Suprapubic skin (tissue), 4 donors: ENCODE measurements at regions not wholly inside any gene's neighbourhood (a gene's known extent, or its start where the extent isn't known, plus 50 kb on each side); places are given as distances from the start of the nearest gene placed in this dataset.
"Not testable (repeated sequence)": the region's sequence is repeated elsewhere in the genome, so short reads cannot be mapped to it uniquely, and the experiment has no call there.

ENCODE experiments used
- DNase-seq, 2 donors: peaks; one replicate each; pipeline ENCODE4 v3.0.0-alpha.2; 2019; ENCODE audit warnings: low spot score in 2 of 2
- H3K27ac ChIP-seq: fragments of 200-600 bp; sonication (generic); one replicate; pipeline ENCODE4 v1.5.1; 2019
- H3K27me3 ChIP-seq: fragments of 200-600 bp; sonication (generic); one replicate; pipeline ENCODE4 v1.5.1; 2019
- H3K36me3 ChIP-seq: fragments of 200-600 bp; sonication (generic); one replicate; pipeline ENCODE4 v1.5.1; 2019
- H3K4me1 ChIP-seq: fragments of 200-600 bp; sonication (generic); one replicate; pipeline ENCODE4 v1.5.1; 2019
- H3K4me3 ChIP-seq: fragments of 200-600 bp; sonication (generic); one replicate; pipeline ENCODE4 v1.5.1; 2019; ENCODE audit warnings: mild to moderate bottlenecking
- H3K9me3 ChIP-seq: fragments of 200-600 bp; sonication (generic); one replicate; pipeline ENCODE4 v1.5.1; 2019
- WGBS: methylation state at CpG from one replicate; pipeline ENCODE4 v1.1.5; 2018; 5-methylcytosine and 5-hydroxymethylcytosine counted together

- WGBS, result 93% methylated on average over 1 of the region's 1 CpG
- H3K36me3 ChIP-seq, H3K4me1 ChIP-seq, H3K27me3 ChIP-seq, DNase-seq, H3K4me3 ChIP-seq, H3K9me3 ChIP-seq, H3K27ac ChIP-seq: not testable (repeated sequence)
Measured at GRCh38 chr2:111461831-111462230, 341.1 kb downstream of the BCL2L11 start.

- not testable (repeated sequence) for H3K36me3 ChIP-seq, H3K27me3 ChIP-seq, H3K4me1 ChIP-seq, H3K27ac ChIP-seq, H3K4me3 ChIP-seq, DNase-seq, H3K9me3 ChIP-seq
- 63% methylated on average over 2 of the region's 2 CpGs for WGBS
Measured at GRCh38 chr2:111462572-111462971, 341.9 kb downstream of the BCL2L11 start.

GRCh38 chr2:111463238-111463848 is 342.6 kb downstream of the BCL2L11 start:
- H3K4me3 ChIP-seq, H3K36me3 ChIP-seq, DNase-seq, H3K27ac ChIP-seq, H3K4me1 ChIP-seq, H3K9me3 ChIP-seq, H3K27me3 ChIP-seq: not testable (repeated sequence)
- WGBS, result 93% methylated on average over 9 of the region's 13 CpGs

- not testable (repeated sequence) for H3K36me3 ChIP-seq, DNase-seq, H3K9me3 ChIP-seq, H3K4me1 ChIP-seq, H3K27ac ChIP-seq, H3K4me3 ChIP-seq, H3K27me3 ChIP-seq
- WGBS, result no CpG with 5 or more reads among the region's 10 CpGs
Measured at GRCh38 chr2:111463956-111464355, 343.2 kb downstream of the BCL2L11 start.

GRCh38 chr2:111464367-111464766 is 343.7 kb downstream of the BCL2L11 start:
- 45% methylated on average over 4 of the region's 10 CpGs for WGBS
- H3K4me1 ChIP-seq, H3K27ac ChIP-seq, H3K9me3 ChIP-seq, H3K36me3 ChIP-seq, H3K27me3 ChIP-seq, DNase-seq, H3K4me3 ChIP-seq: not testable (repeated sequence)

- not testable (repeated sequence) for H3K27ac ChIP-seq, H3K27me3 ChIP-seq, H3K9me3 ChIP-seq, H3K4me3 ChIP-seq, DNase-seq, H3K4me1 ChIP-seq, H3K36me3 ChIP-seq
- 87% methylated on average over 2 of the region's 3 CpGs for WGBS
Measured at GRCh38 chr2:111465521-111465920, 344.8 kb downstream of the BCL2L11 start.

- not testable (repeated sequence) for H3K4me1 ChIP-seq, H3K4me3 ChIP-seq, DNase-seq, H3K27ac ChIP-seq, H3K27me3 ChIP-seq, H3K36me3 ChIP-seq, H3K9me3 ChIP-seq
- 51% methylated on average over 4 of the region's 4 CpGs for WGBS
Measured at GRCh38 chr2:111466744-111467143, 346.0 kb downstream of the BCL2L11 start.

GRCh38 chr2:111470924-111471323 is 350.2 kb downstream of the BCL2L11 start:
- not testable (repeated sequence) for H3K4me1 ChIP-seq, H3K27me3 ChIP-seq, H3K27ac ChIP-seq, H3K9me3 ChIP-seq, DNase-seq, H3K36me3 ChIP-seq, H3K4me3 ChIP-seq
- 40% methylated on average over 2 of the region's 2 CpGs for WGBS

GRCh38 chr2:111471791-111472530 is 351.2 kb downstream of the BCL2L11 start:
- WGBS, result 70% methylated on average over 2 of the region's 9 CpGs
- H3K4me1 ChIP-seq, H3K9me3 ChIP-seq, H3K4me3 ChIP-seq, DNase-seq, H3K27ac ChIP-seq, H3K36me3 ChIP-seq, H3K27me3 ChIP-seq: not testable (repeated sequence)

GRCh38 chr2:111472844-111473403 is 352.2 kb downstream of the BCL2L11 start:
- not testable (repeated sequence) for DNase-seq

GRCh38 chr2:111473522-111473921 is 352.8 kb downstream of the BCL2L11 start:
- not testable (repeated sequence) for H3K9me3 ChIP-seq, H3K27me3 ChIP-seq, H3K27ac ChIP-seq, H3K4me3 ChIP-seq, H3K36me3 ChIP-seq, DNase-seq, H3K4me1 ChIP-seq
- WGBS, result 54% methylated on average over 2 of the region's 3 CpGs

More at GRCh38 chr2:111472844-111473403, 352.2 kb downstream of the BCL2L11 start:
- H3K9me3 ChIP-seq, H3K27ac ChIP-seq, H3K36me3 ChIP-seq, H3K4me3 ChIP-seq, H3K27me3 ChIP-seq, H3K4me1 ChIP-seq: not testable (repeated sequence)
- 80% methylated on average over 7 of the region's 7 CpGs for WGBS

GRCh38 chr2:111474198-111474705 is 353.5 kb downstream of the BCL2L11 start:
- WGBS, result 100% methylated on average over 1 of the region's 8 CpGs
- H3K36me3 ChIP-seq, H3K4me1 ChIP-seq, H3K27me3 ChIP-seq, DNase-seq, H3K9me3 ChIP-seq, H3K27ac ChIP-seq, H3K4me3 ChIP-seq: not testable (repeated sequence)

- not testable (repeated sequence) for H3K27ac ChIP-seq, H3K27me3 ChIP-seq, DNase-seq, H3K4me3 ChIP-seq, H3K4me1 ChIP-seq, H3K9me3 ChIP-seq, H3K36me3 ChIP-seq
- WGBS, result 88% methylated on average over 2 of the region's 3 CpGs
Measured at GRCh38 chr2:111478335-111478734, 357.6 kb downstream of the BCL2L11 start.

- H3K4me3 ChIP-seq, H3K27me3 ChIP-seq, H3K9me3 ChIP-seq, H3K36me3 ChIP-seq, H3K27ac ChIP-seq, DNase-seq, H3K4me1 ChIP-seq: not testable (repeated sequence)
- 81% methylated on average over 14 of the region's 14 CpGs for WGBS
Measured at GRCh38 chr2:111478871-111479318, 358.2 kb downstream of the BCL2L11 start.
